NCI-H2107 treated with DMSO at 0.1 percent for 48 hours (cell line): ENCODE measurements at regions not wholly inside any gene's neighbourhood (a gene's known extent, or its start where the extent isn't known, plus 50 kb on each side); places are given as distances from the start of the nearest gene placed in this dataset.

Experiments used
- DNase-seq: peaks from one replicate; lab custom pipeline; 2025; ENCODE audit not compliant: unreplicated experiment; lab: John Stamatoyannopoulos, UW

DNA sequence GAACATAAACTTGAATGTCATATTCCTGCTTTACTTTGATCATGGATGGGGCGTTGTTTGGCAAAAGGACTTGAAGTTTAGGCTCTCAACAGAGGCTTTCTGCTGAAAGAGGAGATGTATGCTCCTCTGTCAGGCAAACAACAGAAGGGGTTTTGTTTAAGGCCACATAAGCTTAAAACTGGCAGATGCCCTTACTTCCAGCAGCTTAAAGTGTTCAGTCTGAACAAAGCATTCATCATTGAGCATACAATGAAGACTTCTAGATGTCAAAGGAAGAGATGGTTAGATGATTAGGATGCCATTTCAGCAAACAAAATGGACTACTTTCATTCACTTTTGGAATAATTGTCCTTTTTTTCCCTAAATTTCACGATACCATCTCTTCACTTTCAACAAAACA, 484.5 kb downstream of the SLITRK6 start:
- no peak for DNase-seq

DNA sequence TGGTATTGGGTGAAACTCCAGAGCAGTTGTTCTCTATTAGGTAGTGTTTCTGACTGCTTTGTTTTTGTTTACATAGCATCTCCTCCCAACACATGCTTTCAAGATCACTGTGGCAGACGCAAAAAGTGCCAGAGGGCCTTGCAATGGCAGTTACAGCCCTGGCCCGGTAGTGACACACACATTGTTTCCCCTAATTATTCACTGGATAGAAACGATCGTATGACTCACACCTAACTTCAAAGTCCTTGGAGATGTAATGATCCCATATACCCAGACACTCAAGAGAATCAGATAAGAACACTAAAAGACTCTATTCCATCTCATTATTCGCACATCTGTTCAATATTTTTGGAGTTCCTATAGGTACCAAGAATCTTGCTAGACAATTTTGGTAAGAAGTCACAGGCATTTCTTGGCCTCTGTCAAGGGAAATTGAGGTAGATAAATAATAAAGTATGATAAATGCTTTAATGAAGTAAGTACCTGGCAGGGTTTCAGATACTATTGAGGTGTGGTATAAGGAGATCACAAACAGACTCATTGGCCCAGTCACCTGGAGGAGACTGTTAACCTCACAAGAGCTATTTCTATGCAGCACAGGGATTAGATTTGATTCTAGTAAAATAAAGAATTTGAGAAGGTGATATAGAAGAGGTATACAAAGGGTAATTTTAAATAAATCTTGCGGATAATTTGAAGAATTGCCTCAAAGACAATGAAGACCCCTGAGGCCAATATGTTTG, 485.3 kb downstream of the SLITRK6 start:
- DNase-seq: peak; percentile 74

DNA sequence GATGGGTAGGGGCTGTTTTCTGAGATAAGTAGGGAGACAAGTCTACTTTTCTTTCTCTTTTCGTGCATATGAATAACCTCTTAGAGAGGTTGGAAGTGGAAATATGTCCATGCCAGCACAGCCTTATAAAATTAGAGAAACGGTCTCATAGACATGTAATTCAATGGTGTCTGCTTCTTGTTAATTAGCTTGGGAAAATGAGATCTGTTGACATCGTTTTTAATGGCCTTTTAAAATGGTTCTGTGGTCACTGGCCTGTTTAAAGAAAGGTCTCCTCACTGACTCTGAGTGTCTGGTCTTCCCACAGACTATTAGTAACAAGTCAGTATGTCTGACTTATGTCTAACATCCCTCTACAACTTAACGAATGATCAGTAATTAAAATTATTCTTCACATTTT, 487.1 kb downstream of the SLITRK6 start:
- no peak for DNase-seq

DNA sequence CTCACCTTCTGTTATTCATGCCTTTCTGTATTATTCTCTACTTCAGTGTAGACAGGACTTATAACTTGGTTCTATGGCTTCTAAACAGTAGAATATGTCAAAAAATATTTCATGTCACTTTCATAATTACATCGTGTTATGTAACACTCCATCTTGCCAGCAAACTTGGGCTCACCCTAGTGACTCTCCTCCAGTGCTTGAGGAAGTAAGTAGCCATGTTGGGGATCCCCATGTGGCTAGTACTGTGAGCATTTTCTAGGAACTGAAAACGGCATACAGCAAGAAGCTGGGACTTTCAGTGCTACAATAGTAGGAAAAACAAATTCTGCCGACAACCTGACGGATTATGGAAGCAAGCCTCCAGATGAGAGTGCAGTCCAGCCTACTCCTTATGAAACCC, 495.6 kb downstream of the SLITRK6 start:
- DNase-seq: no peak

DNA sequence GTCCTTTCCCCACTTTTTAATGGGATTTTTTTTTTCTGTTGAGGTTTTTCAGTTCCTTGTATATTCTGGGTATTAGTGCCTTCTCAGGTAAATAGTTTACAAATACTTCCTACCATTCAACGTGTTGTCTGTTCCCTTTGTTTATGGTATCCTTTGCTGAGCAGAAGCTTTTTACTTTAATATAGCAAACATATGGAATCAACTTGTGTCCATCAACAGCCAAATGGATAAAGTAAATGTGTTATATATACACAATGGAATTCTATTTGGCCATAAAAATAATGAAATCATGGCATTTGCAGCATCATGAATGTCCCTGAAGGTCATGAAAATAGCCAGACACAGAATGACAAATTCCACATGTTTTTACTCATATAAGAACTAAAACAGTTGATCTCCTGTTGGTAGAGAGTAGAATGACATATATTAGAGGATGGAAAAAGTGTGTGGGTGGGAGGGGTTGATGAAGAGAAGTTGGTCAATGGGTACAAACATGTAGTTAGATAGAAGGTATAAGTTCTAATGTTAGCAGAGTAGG, 500.8 kb downstream of the SLITRK6 start:
- no peak for DNase-seq

DNA sequence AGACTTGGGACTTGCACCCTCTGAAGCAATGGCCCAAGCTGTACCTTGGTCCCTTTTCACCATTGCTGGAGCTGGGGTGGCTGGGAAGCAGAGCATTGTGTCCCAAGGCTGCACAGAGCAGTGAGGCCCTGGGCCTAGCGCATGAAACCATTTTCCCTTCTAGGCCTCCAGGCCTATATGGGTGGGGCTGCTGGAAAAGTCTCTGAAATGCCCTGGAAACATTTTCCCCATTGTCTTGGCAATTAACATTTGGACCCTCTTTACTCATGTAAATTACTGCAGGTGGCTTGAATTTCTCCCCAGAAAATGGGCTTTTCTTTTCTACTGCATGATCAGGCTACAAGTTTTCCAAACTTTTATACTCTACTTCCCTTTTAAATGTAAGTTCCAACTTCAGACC, 510.5 kb downstream of the SLITRK6 start:
- DNase-seq: no peak

DNA sequence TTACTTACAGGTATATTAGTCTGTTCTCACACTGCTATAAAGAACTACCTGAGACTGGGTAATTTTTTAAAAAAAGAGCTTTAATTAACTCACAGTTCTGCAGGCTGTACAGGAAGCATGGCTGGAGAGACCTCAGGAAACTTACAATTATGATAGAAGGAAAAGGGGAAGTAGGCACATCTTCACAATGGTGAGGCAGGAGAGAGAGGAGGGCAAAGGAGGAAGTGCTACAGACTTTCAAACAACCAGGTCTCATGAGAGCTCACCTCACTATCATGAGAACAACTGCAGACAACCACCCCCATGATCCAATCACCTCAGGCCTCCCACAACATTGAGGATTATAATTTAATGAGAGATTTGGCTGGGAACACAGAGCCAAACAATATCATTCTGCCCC, 511.7 kb downstream of the SLITRK6 start:
- DNase-seq: no peak

DNA sequence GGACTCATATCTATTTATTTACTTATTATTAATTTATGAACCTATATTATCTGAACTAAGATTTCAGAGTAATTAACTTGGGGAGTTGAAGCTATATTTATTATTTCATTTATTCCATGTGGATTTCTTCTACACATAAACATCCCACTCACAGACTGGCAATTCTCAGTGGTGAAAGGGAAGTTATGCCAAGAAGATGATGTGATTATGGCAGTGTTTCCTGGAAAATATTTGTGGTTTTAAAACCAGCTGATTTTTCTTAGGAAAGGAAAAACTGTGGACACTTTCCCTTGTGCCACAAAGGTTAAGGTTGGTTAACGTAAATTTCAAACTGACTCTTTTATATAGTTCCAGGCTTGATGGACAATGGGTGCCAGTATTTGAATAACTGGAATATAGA, 513.1 kb downstream of the SLITRK6 start:
- no peak for DNase-seq

DNA sequence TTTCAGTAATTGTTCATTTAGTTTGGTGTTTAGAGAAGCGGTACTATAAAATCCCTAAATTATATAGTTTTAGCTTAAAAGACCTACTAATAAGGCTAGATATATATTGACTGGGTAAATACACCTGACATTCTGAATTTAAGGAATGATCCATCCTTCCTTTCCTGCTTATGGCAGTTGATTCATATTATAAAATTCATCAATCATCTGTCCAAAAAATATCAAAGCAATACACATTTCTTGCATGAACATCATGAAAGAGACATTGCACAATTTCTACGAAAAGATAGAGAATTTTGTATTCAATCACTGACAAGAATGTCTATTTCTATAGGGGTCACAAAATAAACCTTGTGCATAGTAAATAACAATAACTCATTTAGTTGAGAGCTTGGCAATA, 514.9 kb downstream of the SLITRK6 start:
- no peak for DNase-seq

DNA sequence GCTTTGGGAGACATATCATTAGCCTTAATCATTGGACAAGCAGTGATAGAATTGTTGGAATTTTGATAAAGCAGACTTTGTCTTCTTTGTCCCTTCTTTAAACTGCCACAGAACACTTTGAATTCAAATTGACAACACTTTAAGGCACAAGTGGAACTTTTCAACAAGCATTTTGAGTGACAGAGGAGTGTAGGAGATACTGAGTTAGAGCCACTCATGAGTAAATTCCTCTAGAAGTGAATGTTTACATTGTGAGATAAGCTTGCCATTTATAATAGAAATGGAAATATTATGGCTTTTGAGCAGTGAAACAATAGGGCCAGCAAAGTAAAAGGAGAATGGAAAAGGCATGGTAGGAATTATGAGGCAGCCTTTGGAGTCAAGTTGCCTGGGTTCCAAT, 515.8 kb downstream of the SLITRK6 start:
- no peak for DNase-seq

DNA sequence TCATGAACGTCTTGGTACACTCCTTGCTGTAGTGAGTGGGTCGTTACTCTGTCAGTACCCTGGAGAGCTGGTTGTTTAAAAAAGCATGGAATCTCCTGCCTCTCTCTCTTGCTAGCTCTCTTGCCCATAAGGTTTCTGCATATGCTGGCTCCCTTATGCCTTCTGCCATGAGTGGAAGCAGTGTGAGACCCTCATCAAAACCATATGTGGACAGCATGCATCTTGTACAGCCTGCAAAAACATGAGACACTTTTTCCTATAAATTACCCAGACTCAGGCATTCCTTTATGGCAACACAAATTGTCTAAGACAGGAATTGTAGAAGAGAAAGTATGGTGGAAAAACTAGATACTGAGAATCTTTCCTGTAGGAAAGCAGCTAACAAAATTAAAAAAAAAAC, 516.3 kb downstream of the SLITRK6 start:
- no peak for DNase-seq

DNA sequence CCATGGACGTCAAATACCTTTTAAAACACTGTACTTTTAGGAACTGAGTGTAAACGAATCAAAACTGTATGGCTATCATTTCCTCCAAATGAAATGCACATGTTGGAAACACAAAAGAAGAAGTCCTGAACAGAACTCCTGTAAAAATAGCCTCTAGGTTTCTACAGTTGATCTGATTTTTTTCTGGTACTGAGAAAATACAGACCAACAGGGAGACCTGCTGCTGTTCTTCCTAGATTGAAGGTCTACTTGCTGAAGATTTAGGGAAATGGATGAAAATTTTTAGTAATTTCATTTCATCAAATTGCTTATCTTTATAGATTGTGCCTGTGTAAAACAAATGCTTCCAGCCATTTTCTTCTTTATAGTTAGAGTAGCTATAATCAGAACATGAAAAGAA, 520.4 kb downstream of the SLITRK6 start:
- no peak for DNase-seq

DNA sequence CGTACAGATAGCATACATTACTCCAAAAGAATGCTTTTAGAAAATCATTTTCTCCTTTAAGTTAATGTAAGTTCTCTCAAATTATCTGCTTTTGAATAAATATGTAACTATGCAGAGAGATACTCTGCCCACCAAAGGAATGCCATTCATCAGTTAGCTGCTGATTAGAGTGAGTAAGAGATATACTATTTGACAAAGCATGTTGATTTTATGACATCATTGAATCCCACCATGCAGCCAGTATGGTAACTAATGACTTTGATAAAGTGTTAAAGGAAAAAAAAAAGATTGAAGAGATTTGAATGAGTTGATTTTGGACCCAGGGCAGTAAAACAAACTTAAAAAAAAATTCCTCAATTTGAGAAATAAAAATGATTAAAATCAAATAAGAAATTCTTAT, 521.5 kb downstream of the SLITRK6 start:
- no peak for DNase-seq

DNA sequence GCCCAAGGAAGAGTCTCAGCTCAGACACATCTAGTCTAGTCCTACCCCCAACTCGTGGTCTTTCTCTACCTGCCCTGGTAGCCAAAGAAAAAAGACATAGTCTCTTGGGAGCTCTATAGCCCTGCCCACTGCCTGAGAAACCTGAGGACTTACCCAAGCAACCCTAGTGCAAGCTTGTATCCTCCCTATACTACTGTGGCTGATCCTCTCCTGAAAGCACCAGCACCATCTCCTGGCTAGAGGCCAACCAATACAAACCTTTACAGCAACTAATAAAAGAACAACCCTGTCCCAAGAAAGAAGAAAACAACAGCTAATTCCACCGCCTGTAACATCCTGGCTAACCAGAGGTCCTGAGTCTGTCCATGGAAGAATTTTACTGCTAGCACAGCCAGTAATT, 532.4 kb downstream of the SLITRK6 start:
- DNase-seq: no peak

DNA sequence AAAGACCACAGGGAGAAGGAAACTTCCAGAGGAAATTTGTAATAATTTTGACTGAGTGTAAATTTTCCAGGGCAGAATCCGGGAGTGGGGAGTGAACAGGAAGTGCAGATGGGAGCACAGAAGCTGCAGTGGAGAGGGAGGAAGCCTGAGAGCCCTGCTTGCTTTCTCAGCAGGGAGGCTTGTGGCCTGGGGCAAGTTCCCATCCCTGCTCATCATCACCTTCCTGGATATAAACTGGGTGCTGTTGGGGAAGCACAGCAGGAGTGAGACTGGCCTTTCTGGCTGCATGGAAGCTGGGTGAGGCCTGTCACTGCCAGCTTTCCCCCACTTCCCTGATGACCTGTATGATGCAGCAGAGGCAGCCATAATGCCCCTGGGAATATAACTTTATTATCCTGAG, 532.9 kb downstream of the SLITRK6 start:
- DNase-seq: no peak

DNA sequence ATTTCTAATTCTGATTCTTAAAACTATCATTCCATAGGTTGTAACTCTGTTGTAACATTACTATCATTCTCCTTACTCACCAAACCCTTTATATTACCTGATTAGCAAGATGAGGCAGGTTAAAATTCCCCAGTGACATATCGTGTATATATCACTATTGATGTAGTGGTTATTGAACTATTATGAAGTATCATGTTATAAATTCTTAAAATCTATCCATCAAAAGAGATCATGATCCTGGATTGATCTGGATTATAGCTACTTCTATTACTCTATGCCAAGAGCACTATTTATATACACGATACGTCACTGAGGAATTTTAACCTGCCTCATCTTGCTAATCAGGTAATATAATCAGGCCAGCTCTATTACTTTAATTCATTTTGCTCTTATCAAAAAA, 533.9 kb downstream of the SLITRK6 start:
- no peak for DNase-seq

DNA sequence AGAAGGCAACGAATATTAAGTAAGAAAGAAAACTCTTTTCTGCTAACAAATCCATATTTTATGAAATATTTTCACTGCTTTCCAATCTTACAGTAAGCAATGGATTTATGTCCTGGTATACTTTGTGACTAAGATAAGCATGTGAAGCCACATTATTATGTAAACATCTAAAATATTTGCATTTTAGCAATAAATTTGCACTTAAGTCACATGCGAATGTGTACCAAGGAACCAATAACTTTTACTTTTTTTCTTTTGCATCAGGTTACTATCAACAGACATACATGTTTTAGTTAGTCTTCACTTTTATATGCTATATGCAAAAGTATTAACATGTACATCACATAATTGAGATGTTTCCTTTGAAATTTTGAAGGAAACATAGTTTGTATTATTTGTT, 536.7 kb downstream of the SLITRK6 start:
- DNase-seq: no peak

DNA sequence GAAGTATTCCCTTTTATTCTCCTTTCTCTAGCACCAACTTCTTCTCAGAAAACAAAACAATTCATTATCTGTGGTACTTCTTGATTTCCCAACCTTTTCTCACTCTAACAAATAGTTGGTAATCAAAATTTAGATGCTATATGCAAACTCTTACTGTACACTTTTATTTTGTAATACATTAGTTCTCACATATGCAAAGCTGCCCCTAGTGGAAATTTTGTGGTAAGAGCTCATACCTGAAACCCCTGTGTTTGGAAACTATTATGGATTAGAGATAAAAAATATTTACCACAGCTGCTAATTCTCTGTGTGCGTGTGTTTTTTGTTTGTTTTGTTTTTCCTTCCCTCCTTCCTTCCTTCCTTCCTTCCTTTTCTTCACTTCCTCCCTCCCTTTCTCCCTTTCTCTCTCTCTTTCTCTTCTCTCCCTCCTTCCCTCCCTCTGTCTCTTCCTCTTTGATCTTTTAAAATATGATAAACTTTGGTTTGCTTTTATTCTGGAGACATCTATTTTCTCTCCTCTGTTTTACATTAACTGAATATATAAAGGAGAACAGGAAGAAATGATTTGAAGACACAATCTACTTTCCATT, 537.4 kb downstream of the SLITRK6 start:
- DNase-seq: no peak

DNA sequence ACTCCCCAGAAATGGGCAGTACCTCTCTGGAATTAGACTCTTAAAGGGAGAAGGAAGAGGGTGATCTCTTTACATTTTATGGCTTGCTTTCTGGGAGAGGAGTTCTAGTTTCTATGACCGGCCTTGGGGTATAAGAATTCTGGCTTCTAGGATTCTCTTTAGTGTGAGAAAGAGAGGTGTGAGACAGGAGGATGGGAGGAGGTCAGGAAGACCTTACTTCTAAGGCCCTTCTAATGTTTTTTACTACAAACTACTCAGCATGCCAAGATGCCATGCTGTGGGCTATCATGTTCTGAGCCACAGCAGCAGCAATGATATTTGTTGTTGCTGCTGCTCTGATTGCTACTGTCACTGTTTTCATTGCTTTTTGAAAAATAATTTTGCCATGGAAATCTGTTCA, 538.3 kb downstream of the SLITRK6 start:
- DNase-seq: no peak

DNA sequence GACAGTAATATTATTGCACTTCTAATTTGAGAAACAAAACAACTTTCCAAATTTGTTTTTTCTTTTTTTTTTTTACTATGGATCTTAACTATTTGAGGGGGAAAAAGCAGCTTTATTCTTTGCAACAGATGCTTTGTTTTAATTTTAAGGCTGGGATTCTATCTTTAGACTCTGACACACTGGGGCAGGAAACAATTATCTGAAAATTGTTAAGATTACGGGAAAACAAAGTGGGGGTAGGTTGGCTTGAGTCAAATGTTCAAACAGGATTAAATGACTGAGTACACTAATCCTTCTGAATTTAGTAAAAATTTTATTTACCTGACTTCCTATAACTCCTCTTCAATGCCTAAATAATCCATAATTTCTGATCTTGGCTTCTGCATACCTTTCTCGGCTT, 543.2 kb downstream of the SLITRK6 start:
- DNase-seq: no peak

DNA sequence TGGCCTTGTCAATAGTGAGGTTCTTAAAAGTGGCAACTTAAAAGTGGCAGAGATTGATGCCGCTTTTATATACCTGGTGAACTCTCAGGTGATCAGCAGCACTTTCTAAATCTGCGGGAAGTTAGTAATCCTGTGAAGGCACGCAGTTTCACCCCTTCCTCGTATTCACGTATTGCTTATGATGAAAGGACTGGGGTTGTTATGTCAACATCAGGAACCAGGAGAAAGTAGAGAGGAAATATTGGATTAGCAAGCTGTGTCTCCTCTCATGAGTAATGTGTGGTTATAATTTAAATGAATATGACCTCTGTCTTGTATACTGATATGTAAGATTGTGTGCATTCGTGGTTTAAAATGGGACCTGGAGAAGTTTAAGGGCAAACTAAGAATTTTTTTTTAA, 544.6 kb downstream of the SLITRK6 start:
- no peak for DNase-seq

DNA sequence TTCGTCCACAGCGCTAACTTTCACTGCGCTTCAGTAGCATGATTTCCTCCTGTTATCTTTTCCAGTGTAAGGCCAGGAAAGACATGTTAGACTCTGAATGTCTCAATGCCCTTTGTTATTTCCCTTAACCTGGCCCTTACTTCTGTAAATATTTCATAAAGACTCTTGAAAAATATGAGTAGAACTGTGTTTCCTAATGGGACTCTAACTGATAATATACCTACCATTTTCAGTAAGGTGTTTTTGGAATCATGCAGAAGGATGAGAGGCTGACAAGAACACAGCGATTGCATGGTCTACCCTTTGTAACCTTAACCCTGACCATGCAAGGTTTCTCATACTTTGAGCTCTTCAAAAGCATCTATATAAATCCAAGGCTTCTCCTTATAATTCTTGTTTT, 550.1 kb downstream of the SLITRK6 start:
- DNase-seq: no peak

DNA sequence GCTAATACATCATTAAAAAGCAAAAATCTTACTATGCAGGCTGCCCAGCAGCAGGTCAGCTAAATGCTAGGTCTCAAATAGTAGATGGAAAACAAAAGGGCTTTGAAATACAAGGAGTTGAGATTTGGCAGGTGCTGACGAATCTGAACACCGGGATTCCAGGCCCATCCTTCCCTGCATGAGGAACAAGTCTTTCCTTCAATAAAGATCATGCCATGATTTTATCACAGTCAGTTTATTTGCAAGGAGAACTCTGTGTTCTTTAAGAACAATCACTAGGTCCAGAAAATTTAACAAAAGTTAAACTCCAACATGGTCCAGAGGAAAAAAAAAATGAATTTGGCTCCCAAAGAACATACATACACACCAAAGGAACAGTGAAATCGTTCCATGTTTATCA, 551.4 kb downstream of the SLITRK6 start:
- DNase-seq: no peak
